ENCODE measurements at regions not wholly inside any gene's neighbourhood (a gene's known extent, or its start where the extent isn't known, plus 50 kb on each side); places are given as distances from the start of the nearest gene placed in this dataset.

GRCh38 chr6:22706651-22707050 is 137.3 kb downstream of the HDGFL1 start:
- DNase-seq: no peak
- TF ChIP-seq EP300 (IDR thresholded peaks at IDR 0.05; ENCODE audit: low read depth): no peak
- TF ChIP-seq, protein P1, sequence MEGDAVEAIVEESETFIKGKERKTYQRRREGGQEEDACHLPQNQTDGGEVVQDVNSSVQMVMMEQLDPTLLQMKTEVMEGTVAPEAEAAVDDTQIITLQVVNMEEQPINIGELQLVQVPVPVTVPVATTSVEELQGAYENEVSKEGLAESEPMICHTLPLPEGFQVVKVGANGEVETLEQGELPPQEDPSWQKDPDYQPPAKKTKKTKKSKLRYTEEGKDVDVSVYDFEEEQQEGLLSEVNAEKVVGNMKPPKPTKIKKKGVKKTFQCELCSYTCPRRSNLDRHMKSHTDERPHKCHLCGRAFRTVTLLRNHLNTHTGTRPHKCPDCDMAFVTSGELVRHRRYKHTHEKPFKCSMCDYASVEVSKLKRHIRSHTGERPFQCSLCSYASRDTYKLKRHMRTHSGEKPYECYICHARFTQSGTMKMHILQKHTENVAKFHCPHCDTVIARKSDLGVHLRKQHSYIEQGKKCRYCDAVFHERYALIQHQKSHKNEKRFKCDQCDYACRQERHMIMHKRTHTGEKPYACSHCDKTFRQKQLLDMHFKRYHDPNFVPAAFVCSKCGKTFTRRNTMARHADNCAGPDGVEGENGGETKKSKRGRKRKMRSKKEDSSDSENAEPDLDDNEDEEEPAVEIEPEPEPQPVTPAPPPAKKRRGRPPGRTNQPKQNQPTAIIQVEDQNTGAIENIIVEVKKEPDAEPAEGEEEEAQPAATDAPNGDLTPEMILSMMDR (IDR thresholded peaks at IDR 0.05): no peak
- no peak for TF ChIP-seq POLR2A (IDR thresholded peaks at IDR 0.05)
- no peak for TF ChIP-seq POLR2AphosphoS5 (IDR thresholded peaks at IDR 0.05)
- no peaks in the 10 kb centered on the region for H3K4me1 ChIP-seq
- no peaks in the 10 kb centered on the region for H3K36me3 ChIP-seq
- no peak overlapping the region for H3K4me3 ChIP-seq
- 68 to 79% methylated on average over 5 of the region's 5 CpGs for WGBS, 2 donors (ENCODE audit: low coverage in 1 of 2)
- no peak overlapping the region for H3K27ac ChIP-seq
- intact Hi-C loops (cut with DNase I; ENCODE audit: low total_unique reads) (no loop called here), in situ Hi-C loops (cut with MboI; ENCODE audit: low pct_ligation_motif_present in 1 of 4, low pct_unique_long_range_greater_than_20kb in 1 of 4, low sequenced_read_pairs in 3 of 4) (no loop called here)
- no peaks in the 10 kb centered on the region for H3K9me3 ChIP-seq
- H3K27me3 ChIP-seq: no peaks in the 10 kb centered on the region

- in situ Hi-C loops (cut with MboI; ENCODE audit: low pct_ligation_motif_present in 1 of 4, low pct_unique_long_range_greater_than_20kb in 1 of 4, low sequenced_read_pairs in 3 of 4): no loop called here
- DNase-seq: no peak
- Histone ChIP-seq H3K4me3 (no peak overlapping the region), H3K9me3 (no peaks in the 10 kb centered on the region), H3K27me3 (no peaks in the 10 kb centered on the region), H3K27ac (no peak overlapping the region), H3K36me3 (no peaks in the 10 kb centered on the region), H3K4me1 (no peaks in the 10 kb centered on the region)
- TF ChIP-seq EP300 (IDR thresholded peaks at IDR 0.05; ENCODE audit: low read depth) (no peak), POLR2AphosphoS5 (IDR thresholded peaks at IDR 0.05) (no peak), POLR2A (IDR thresholded peaks at IDR 0.05) (no peak)
- TF ChIP-seq, protein P1 (IDR thresholded peaks at IDR 0.05): no peak
- intact Hi-C loops (cut with DNase I; ENCODE audit: low total_unique reads): no loop called here
- WGBS, 2 donors (ENCODE audit: low coverage in 1 of 2): 92 to 100% methylated on average over 2 of the region's 2 CpGs
These were observed 139.1 kb downstream of the HDGFL1 start for GRCh38 chr6:22708469-22708868.

DNA sequence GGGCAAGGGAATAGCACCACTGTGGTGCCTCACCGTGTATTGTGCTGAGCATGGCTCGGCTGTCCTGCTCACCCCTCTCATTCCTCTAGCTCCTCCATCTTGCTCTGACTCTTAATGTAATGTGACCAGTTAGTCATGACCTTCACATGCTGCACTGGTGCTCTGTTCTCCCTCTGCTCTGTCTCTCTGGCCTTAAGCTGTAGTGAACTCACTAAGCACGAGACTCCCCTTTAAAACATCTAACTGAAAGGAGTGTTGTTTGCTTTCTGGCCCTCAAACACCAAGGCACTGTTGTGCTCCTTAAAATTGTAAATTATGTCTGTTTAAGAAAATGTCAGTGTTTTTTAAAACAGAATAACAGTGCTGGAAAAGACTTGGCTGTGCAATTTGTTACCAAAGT is 140.4 kb downstream of the HDGFL1 start:
- H3K4me1 ChIP-seq: no peaks in the 10 kb centered on the region
- H3K27me3 ChIP-seq: no peaks in the 10 kb centered on the region
- no peak overlapping the region for H3K27ac ChIP-seq
- no peaks in the 10 kb centered on the region for H3K36me3 ChIP-seq
- 40 to 73% methylated on average over 1 to 3 of the region's 3 CpGs for WGBS, 2 donors (ENCODE audit: low coverage in 1 of 2)
- TF ChIP-seq, protein P1 (IDR thresholded peaks at IDR 0.05): no peak
- no peak for DNase-seq
- intact Hi-C loops (cut with DNase I; ENCODE audit: low total_unique reads) (no loop called here), in situ Hi-C loops (cut with MboI; ENCODE audit: low pct_ligation_motif_present in 1 of 4, low pct_unique_long_range_greater_than_20kb in 1 of 4, low sequenced_read_pairs in 3 of 4) (no loop called here)
- no peaks in the 10 kb centered on the region for H3K9me3 ChIP-seq
- H3K4me3 ChIP-seq: no peak overlapping the region

- Histone ChIP-seq H3K27ac (no peak overlapping the region), H3K36me3 (no peaks in the 10 kb centered on the region), H3K9me3 (no peaks in the 10 kb centered on the region), H3K27me3 (no peaks in the 10 kb centered on the region), H3K4me3 (no peak overlapping the region), H3K4me1 (no peaks in the 10 kb centered on the region)
- TF ChIP-seq POLR2A (IDR thresholded peaks at IDR 0.05) (no peak), POLR2AphosphoS5 (IDR thresholded peaks at IDR 0.05) (no peak), EP300 (IDR thresholded peaks at IDR 0.05; ENCODE audit: low read depth) (no peak)
- TF ChIP-seq, protein P1 (IDR thresholded peaks at IDR 0.05): no peak
- in situ Hi-C loops (cut with MboI; ENCODE audit: low pct_ligation_motif_present in 1 of 4, low pct_unique_long_range_greater_than_20kb in 1 of 4, low sequenced_read_pairs in 3 of 4) (no loop called here), intact Hi-C loops (cut with DNase I; ENCODE audit: low total_unique reads) (no loop called here)
- DNase-seq: peak; percentile 7
- WGBS, 2 donors (ENCODE audit: low coverage in 1 of 2): 14 to 57% methylated on average over 1 of the region's 1 CpG
These were observed 147.4 kb downstream of the HDGFL1 start for GRCh38 chr6:22716721-22717120.

Measured in transverse colon (tissue), 4 donors.